K562 (cell line): ENCODE measurements at regions not wholly inside any gene's neighbourhood (a gene's known extent, or its start where the extent isn't known, plus 50 kb on each side); places are given as distances from the start of the nearest gene placed in this dataset.

Experiments used
- ATAC-seq: fragments of 200-7000 bp; cut with Tn5 transposase; 3 replicates; pipeline ENCODE4 v1.9.1; 2020; ENCODE audit warnings: moderate library complexity
- BruUV-seq: library from RNA; stranded (reverse); fragments of 400-500 nt; replicated peaks from 2 replicates; lab custom pipeline; 2021; lab: Mats Ljungman, UMichigan
- CTCF ChIA-PET: fragments of 300-600 bp; formaldehyde crosslinking; extraction: SDS; loops from one replicate; lab custom pipeline; 2021; ENCODE audit warnings: low intra/inter-chr PET ratio; lab: Yijun Ruan, JAX
- POLR2A ChIA-PET: fragments of 300-600, 350-650 bp; sonication (Branson Sonifier 250); formaldehyde crosslinking; extraction: SDS; loops from one replicate; lab custom pipeline; 2021; ENCODE audit warnings: antibody characterized with exemption, inconsistent platforms; lab: Yijun Ruan, JAX
- DNase-seq, 4 experiments: peaks; one replicate each; pipeline versions ENCODE4 v3.0.0 to v3.0.0-alpha.2; 2011 to 2018; ENCODE audit warnings: low spot score in 3 of 4, mixed read lengths in 3 of 4; ENCODE audit errors: extremely low read depth in 1 of 4
- FAIRE-seq: peaks from 2 replicates; lab custom pipeline; 2011; peaks lifted over from hg19 to GRCh38; lab: Jason Lieb, UNC
- H2AFZ ChIP-seq: 2 replicates; pipeline ENCODE4 v1.6.0; 2011; ENCODE audit warnings: low read depth, low read length, control low read depth, inconsistent platforms
- H3K27ac ChIP-seq: fragments of 200-600 bp; 3 replicates; pipeline ENCODE4 v1.8.0; 2011; ENCODE audit warnings: low read depth, mild to moderate bottlenecking, control low read depth, inconsistent platforms, low read length, moderate library complexity, mixed read lengths; ENCODE audit errors: extremely low read depth
- H3K27me3 ChIP-seq, 2 experiments: fragments of 300-600 bp in 1 of 2; 2 replicates in 1 of 2; 3 replicates in 1 of 2; pipeline versions ENCODE4 v1.6.0 to v1.8.0; 2011; ENCODE audit warnings: inconsistent platforms in 2 of 2, low read length in 2 of 2, mild to moderate bottlenecking in 1 of 2, mixed read lengths in 1 of 2, moderate library complexity in 1 of 2; ENCODE audit not compliant: control insufficient read depth in 2 of 2, insufficient read depth in 2 of 2
- H3K36me3 ChIP-seq: fragments of 300-600 bp; 3 replicates; pipeline ENCODE4 v1.8.0; 2011; ENCODE audit warnings: mild to moderate bottlenecking, low read length, inconsistent platforms; ENCODE audit not compliant: control insufficient read depth, insufficient read depth
- H3K4me1 ChIP-seq, 2 experiments: fragments of 200-600 bp in 1 of 2; replicated peaks in 1 of 2; 2 replicates in 1 of 2; 3 replicates in 1 of 2; pipeline versions ENCODE4 v1.5.1 to v1.8.0; 2011; ENCODE audit warnings: inconsistent platforms in 2 of 2, low read length in 2 of 2, mild to moderate bottlenecking in 1 of 2, mixed read lengths in 1 of 2, moderate library complexity in 1 of 2; ENCODE audit not compliant: control insufficient read depth in 2 of 2, insufficient read depth in 2 of 2
- H3K4me2 ChIP-seq: 2 replicates; pipeline ENCODE4 v1.6.1; 2011; ENCODE audit warnings: low read length, control low read depth, inconsistent platforms, mixed read lengths; ENCODE audit not compliant: insufficient read depth
- H3K4me3 ChIP-seq: fragments of 200-600 bp; sonication (generic), shearing (Covaris generic); 2 replicates; pipeline ENCODE4 v1.5.1; 2016; ENCODE audit warnings: control low read depth, inconsistent platforms
- H3K79me2 ChIP-seq: fragments of 200-600 bp; 3 replicates; pipeline ENCODE4 v1.8.0; 2011; ENCODE audit warnings: low read length, inconsistent platforms; ENCODE audit not compliant: control insufficient read depth, insufficient read depth
- H3K9ac ChIP-seq, 2 experiments: 2 replicates each; pipeline versions ENCODE4 v1.6.0 to v1.6.1; 2011; ENCODE audit warnings: low read depth in 2 of 2, low read length in 2 of 2, control low read depth in 1 of 2, inconsistent platforms in 1 of 2, mild to moderate bottlenecking in 1 of 2, mixed read lengths in 1 of 2; ENCODE audit not compliant: insufficient read depth in 1 of 2
- H3K9me1 ChIP-seq: one replicate; pipeline ENCODE4 v1.6.0; 2011; ENCODE audit warnings: inconsistent platforms, mild to moderate bottlenecking, low read length, moderate library complexity; ENCODE audit not compliant: control insufficient read depth, insufficient read depth
- H3K9me3 ChIP-seq: replicated peaks from 2 replicates; pipeline ENCODE4 v1.5.1; 2011; ENCODE audit warnings: low read depth, low read length, inconsistent platforms; ENCODE audit not compliant: control insufficient read depth, insufficient read depth
- H4K20me1 ChIP-seq: replicated peaks from 2 replicates; pipeline ENCODE4 v1.6.1; 2011; ENCODE audit warnings: low read length, inconsistent platforms, mixed read lengths; ENCODE audit not compliant: control insufficient read depth, insufficient read depth
- ETV6 ChIP-seq, 3 experiments: fragments of 150-350 bp in 1 of 3; sonication (generic) in 1 of 3; formaldehyde crosslinking in 1 of 3; IDR thresholded peaks; 2 replicates each; pipeline versions ENCODE4 v1.6.1 to v1.8.0; 2014 to 2022; ENCODE audit warnings: borderline replicate concordance in 2 of 3, low read depth in 2 of 3, antibody characterized with exemption in 1 of 3, low read length in 1 of 3, mild to moderate bottlenecking in 1 of 3, missing genetic modification reagents in 1 of 3
- FOSL1 ChIP-seq: fragments of 200-800 bp; sonication (Bioruptor generic); conservative IDR thresholded peaks from 2 replicates; pipeline ENCODE4 v1.6.1; 2016; ENCODE audit warnings: missing genetic modification characterization, missing compliant biosample characterization
- GABPB1 ChIP-seq: sonication (generic); formaldehyde crosslinking; IDR thresholded peaks from 2 replicates; pipeline ENCODE4 v1.8.0; 2022; ENCODE audit warnings: mild to moderate bottlenecking, missing genetic modification reagents
- HLTF ChIP-seq: fragments of 450-650 bp; IDR thresholded peaks from 2 replicates; pipeline ENCODE4 v1.6.1; 2016
- KLF1 ChIP-seq: fragments of 450-650 bp; IDR thresholded peaks from 2 replicates; pipeline ENCODE4 v1.6.1; 2016; ENCODE audit warnings: missing genetic modification characterization, missing compliant biosample characterization
- MYC ChIP-seq, 2 experiments: fragments of 250-450 bp in 1 of 2; sonication (Bioruptor Pico) in 1 of 2; IDR thresholded peaks; 2 replicates each; pipeline versions ENCODE4 v1.5.1 to v1.6.1; 2012 to 2021; ENCODE audit warnings: low read depth in 2 of 2, borderline replicate concordance in 1 of 2, improper control_type of control experiment in 1 of 2, low read length in 1 of 2, mild to moderate bottlenecking in 1 of 2, moderate library complexity in 1 of 2
- NFYB ChIP-seq: IDR thresholded peaks from 2 replicates; pipeline ENCODE4 v1.6.1; 2011; ENCODE audit warnings: mild to moderate bottlenecking, moderate library complexity; ENCODE audit not compliant: insufficient read length; ENCODE audit errors: extremely low read depth
- RAD51 ChIP-seq: fragments of 450-650 bp; IDR thresholded peaks from 2 replicates; pipeline ENCODE4 v1.7.1; 2016; ENCODE audit warnings: low read depth, mild to moderate bottlenecking, borderline replicate concordance
- TCF3 ChIP-seq: sonication (generic); formaldehyde crosslinking; IDR thresholded peaks from 2 replicates; pipeline ENCODE4 v1.4.0; 2020; ENCODE audit warnings: mild to moderate bottlenecking, missing genetic modification reagents
- ZFP36 ChIP-seq: fragments of 150-350 bp; IDR thresholded peaks from 2 replicates; pipeline ENCODE4 v1.6.1; 2018; ENCODE audit warnings: low read length, low read depth; ENCODE audit not compliant: partially characterized antibody
- ZNF668 ChIP-seq: fragments of 250-450 bp; sonication (Bioruptor Pico); IDR thresholded peaks from 2 replicates; pipeline ENCODE4 v1.8.0; 2022; ENCODE audit warnings: mild to moderate bottlenecking, inconsistent platforms
- WGBS: fragments of 100-300 bp; shearing (Covaris generic); methylation state at CpG from one replicate; pipeline ENCODE4 v1.1.6; 2016; ENCODE audit warnings: low coverage, mixed read lengths; ENCODE audit not compliant: insufficient coverage; ENCODE audit errors: missing lambda C conversion rate; 5-methylcytosine and 5-hydroxymethylcytosine counted together
- in situ Hi-C: fragments of 300-500 bp; cut with MboI; formaldehyde crosslinking; loops from 4 replicates; pipeline ENCODE4 v1.15.0; 2018; ENCODE audit warnings: inconsistent platforms, mixed read lengths
- intact Hi-C: fragments of 100-400 bp; cut with micrococcal nuclease; formaldehyde crosslinking; loops from 2 replicates; pipeline ENCODE4 v1.14.2; 2022

DNA sequence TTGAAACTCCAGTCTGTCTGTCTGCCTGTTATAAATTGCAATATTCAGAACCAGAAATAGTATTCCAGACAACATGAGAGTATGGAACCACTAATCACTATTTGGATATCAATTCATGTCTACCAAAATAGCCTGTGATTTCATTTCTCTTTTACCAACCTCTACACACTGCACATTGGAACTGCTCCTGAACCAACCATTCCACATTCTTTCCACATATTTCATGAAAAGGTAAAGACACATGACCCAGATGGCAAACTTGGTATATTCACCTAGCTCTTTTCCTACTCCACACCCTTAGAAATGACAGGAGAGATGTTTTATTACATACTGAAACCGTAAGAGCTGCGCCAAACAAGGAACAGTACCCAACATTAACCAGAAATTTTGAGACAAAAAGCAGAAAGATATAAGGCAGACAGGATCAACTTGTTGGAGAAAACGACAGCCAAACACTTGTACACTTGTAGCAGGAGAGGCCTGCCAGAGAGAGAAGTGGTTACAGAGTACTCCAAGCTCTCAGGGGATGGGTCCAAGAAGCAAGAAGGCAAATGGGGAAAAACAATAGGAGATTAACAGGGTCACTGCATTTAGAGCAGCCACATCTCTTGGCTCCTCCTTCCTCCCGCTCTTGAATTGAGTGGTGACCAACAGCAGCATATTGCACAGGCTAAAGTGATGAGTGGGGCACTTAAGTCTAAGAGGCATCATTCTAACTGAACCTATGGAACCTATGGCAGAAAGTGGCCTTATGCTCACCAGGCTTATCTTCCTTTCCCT lies 148.7 kb downstream of the SETD4 start:
- H3K36me3 ChIP-seq, result no peaks in the 10 kb centered on the region
- POLR2A ChIA-PET, result interaction anchor here (2.1 kb wide), 1 partner anchor 12 kb away, joined by 5 read pairs; no protein-coding TSS in a partner anchor
- BruUV-seq, result no TSS peak

DNA sequence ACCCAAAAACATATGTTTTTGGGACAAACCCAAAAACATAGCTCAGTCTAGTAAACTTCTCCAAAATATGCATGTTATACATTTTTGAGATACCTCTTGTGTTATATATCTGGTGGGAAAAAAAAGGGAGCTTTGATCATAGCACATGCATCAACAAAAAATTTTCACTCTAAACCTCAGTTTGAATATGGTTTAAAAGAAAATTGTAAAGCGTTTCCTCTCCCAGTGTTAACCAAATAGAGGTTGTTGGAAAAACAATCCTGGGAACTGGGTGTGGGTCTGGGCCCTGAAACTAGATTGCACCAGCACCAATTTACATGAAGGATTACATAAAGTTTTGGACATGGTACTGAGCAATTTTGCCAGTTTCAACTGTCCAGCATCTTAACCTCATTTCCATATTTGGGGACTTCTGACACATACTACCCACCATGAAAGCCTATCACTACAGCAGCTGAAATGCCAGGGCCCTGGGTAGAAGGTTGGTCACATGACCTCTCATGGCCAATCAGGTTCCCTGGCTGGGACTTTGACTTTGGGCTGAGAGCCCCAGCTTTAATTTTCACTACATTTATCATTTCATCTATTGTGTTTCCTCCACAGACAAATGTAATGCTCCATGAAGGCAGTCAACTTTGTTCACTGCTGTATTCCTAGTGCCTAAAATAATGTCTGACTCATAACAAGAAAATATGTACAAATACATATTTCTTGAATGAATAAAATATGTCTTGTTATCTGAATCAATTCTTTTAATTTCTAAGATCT lies 150.7 kb downstream of the SETD4 start:
- Histone ChIP-seq H3K79me2 (no peaks in the 10 kb centered on the region), H3K4me1 (no peaks in the 10 kb centered on the region; a peak in 1 of 5 replicates), H4K20me1 (no peaks in the 10 kb centered on the region), H3K27ac (no peak overlapping the region), H3K9me3 (no peaks in the 10 kb centered on the region), H3K4me3 (no peak overlapping the region), H3K4me2 (no peak overlapping the region), H3K9ac (no peak overlapping the region), H2AFZ (no peak overlapping the region), H3K36me3 (no peaks in the 10 kb centered on the region), H3K9me1 (no peaks in the 10 kb centered on the region), H3K27me3 (peaks cover 3 to 13% of the 10 kb centered on the region in 2 experiments; a peak in 3 of 5 replicates)
- CTCF ChIA-PET, result no interaction called here
- DNase-seq, result peak in 2 of 4 experiments; percentile 43 to 46
- in situ Hi-C loops, result no loop called here
- ATAC-seq, result no peak
- FAIRE-seq, result no peak
- BruUV-seq, result no TSS peak
- intact Hi-C loops, result no loop called here
- POLR2A ChIA-PET, result interaction anchor here (0.6 to 0.7 kb wide), 2 partner anchors 9 to 109 kb away, joined by 3 read pairs; no protein-coding TSS in a partner anchor
- 6% methylated on average over 1 of the region's 1 CpG for WGBS
- no peak for TF ChIP-seq HLTF
- TF ChIP-seq RAD51, result peak; percentile 49; the same call in 1 of the 2 replicates
- no peak for TF ChIP-seq KLF1 (tag)
- no peak for TF ChIP-seq FOSL1 (tag)
- no peak for TF ChIP-seq TCF3 (CRISPR knock-in tag)
- no peak for TF ChIP-seq ZNF668
- peak; percentile 70 for TF ChIP-seq NFYB
- TF ChIP-seq GABPB1 (CRISPR knock-in tag), result no peak

More for the DNA sequence above, 148.7 kb downstream of the SETD4 start:
- H3K4me3 ChIP-seq, result no peak overlapping the region
- H3K79me2 ChIP-seq, result no peaks in the 10 kb centered on the region
- no peak for TF ChIP-seq ZFP36
- TF ChIP-seq MYC (IDR thresholded peaks at IDR 0.05; ENCODE audit: low read depth, low read length), result no peak
- no peak for TF ChIP-seq MYC (CRISPR knock-in tag; IDR thresholded peaks at IDR 0.05; ENCODE audit: borderline replicate concordance, low read depth)
- no peak for TF ChIP-seq ETV6 (IDR thresholded peaks at IDR 0.05; ENCODE audit: borderline replicate concordance in 1 of 2, low read depth in 2 of 2, low read length in 1 of 2)
- no peak for TF ChIP-seq ETV6 (CRISPR knock-in tag; IDR thresholded peaks at IDR 0.05; ENCODE audit: borderline replicate concordance)
- H3K27me3 ChIP-seq, result no peaks in the 10 kb centered on the region
- whole genome bisulfite sequencing, result 0% methylated on average over 4 of the region's 4 CpGs
- ATAC-seq (no peak), DNase-seq (no peak), FAIRE-seq (no peak)
- no peaks in the 10 kb centered on the region for H4K20me1 ChIP-seq
- in situ Hi-C loops, result no loop called here
- no peak overlapping the region for H3K9ac ChIP-seq
- no peaks in the 10 kb centered on the region for H3K4me1 ChIP-seq
- no peak overlapping the region for H2AFZ ChIP-seq
- no peak overlapping the region for H3K27ac ChIP-seq
- H3K9me1 ChIP-seq, result no peaks in the 10 kb centered on the region
- intact Hi-C loops, result no loop called here
- H3K9me3 ChIP-seq, result no peaks in the 10 kb centered on the region
- H3K4me2 ChIP-seq, result no peak overlapping the region
- CTCF ChIA-PET, result no interaction called here
